Breast epithelium (tissue), 3 donors: ENCODE measurements at regions not wholly inside any gene's neighbourhood (a gene's known extent, or its start where the extent isn't known, plus 50 kb on each side); places are given as distances from the start of the nearest gene placed in this dataset.
"Not testable (repeated sequence)": the region's sequence is repeated elsewhere in the genome, so short reads cannot be mapped to it uniquely, and the experiment has no call there.

Experiments used
- CTCF ChIP-seq, 3 donors: fragments of 450-650 bp; IDR thresholded peaks; one replicate each; pipeline ENCODE4 v1.5.1; 2016 to 2017; ENCODE audit warnings: antibody characterized with exemption in 3 of 3, mild to moderate bottlenecking in 3 of 3, moderate library complexity in 3 of 3
- POLR2AphosphoS5 ChIP-seq, 3 donors: sonication (generic); formaldehyde crosslinking; IDR thresholded peaks; one replicate each; pipeline ENCODE4 v1.6.1; 2017; ENCODE audit warnings: antibody characterized with exemption in 3 of 3

GRCh38 chr12:42906801-42907200 lies 317.3 kb upstream of the PRICKLE1 start:
- TF ChIP-seq CTCF, POLR2AphosphoS5 (IDR thresholded peaks at IDR 0.05): not testable (repeated sequence)
